ENCODE measurements at regions not wholly inside any gene's neighbourhood (a gene's known extent, or its start where the extent isn't known, plus 50 kb on each side); places are given as distances from the start of the nearest gene placed in this dataset.

- TF ChIP-seq CTCF (conservative IDR thresholded peaks at IDR 0.05 in 1 of 2, IDR thresholded peaks at IDR 0.05 in 1 of 2; ENCODE audit: extremely low read depth in 1 of 2, insufficient read depth in 1 of 2, low read depth in 1 of 2, low read length in 2 of 2), result no peak
- no peak for TF ChIP-seq EZH2 (IDR thresholded peaks at IDR 0.05; ENCODE audit: borderline replicate concordance, low read length)
Measured at GRCh38 chr18:3368193-3368592, 81.8 kb upstream of the TGIF1 start.
